8988T (cell line): ENCODE measurements at regions not wholly inside any gene's neighbourhood (a gene's known extent, or its start where the extent isn't known, plus 50 kb on each side); places are given as distances from the start of the nearest gene placed in this dataset.

Experiments
- DNase-seq: peaks from one replicate; pipeline ENCODE4 v3.0.0; 2011

DNA sequence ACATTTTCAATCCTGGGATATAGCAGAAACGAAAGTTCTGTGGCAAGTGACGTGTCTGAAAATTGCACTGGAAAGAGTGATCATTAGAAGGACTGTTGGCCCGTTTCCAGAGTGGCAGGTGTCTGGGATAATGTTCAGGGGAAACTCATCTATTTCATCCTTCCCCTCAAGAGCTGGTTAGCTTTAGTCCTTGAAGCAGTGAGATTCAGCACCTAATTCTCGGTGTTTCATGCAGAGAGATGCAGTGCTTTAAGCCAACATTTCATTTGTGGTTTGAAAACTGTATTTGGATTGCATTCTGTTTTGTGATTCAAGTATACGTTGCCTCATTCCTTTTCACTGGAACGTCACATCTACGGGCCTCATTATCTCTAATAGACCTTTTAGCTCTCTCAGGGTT is 205.0 kb upstream of the RAG2 start:
- no peak for DNase-seq

DNA sequence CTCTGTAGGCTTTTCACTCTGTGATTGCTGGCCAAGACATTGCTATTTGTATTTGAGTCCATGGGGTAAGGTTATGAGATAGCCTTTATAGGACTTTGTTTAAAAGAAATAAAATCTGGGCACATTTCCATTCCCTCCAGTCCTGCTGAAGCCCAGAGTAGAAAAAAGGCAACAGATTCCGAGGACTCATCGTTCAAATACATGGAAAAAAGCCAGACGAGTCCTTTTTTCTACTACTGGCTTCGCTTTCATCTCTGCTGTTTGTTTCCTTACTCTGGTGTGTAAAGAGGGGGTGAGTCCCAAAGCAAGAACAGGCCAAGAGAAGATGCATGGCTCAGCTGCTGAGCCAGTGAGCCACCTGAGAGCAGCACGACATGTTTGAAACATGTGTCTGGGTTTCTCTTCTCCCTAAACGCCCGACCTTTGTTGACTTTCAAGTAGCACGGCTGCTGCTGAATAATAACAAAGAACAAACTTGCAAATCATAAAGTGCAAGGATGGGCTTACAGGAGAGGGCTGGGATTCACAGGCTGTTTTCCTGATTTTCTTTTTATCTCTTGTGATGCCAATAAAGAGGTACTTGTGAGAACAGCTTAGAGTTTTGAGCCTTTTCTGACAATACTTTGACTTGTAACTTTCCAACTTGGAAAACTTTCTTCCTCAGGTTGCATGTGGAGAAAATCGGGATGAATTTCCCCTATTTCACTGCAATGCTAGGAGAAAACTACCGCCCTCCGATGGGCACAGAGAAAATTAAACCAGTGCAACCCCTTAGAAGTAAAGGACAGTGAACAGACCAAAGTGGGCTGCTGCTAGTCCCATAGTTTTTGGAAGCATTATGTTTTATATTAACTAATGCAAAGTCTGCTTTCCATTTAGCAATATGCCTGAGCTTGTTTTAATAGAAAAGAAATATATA is 195.2 kb upstream of the RAG2 start:
- DNase-seq, result no peak

DNA sequence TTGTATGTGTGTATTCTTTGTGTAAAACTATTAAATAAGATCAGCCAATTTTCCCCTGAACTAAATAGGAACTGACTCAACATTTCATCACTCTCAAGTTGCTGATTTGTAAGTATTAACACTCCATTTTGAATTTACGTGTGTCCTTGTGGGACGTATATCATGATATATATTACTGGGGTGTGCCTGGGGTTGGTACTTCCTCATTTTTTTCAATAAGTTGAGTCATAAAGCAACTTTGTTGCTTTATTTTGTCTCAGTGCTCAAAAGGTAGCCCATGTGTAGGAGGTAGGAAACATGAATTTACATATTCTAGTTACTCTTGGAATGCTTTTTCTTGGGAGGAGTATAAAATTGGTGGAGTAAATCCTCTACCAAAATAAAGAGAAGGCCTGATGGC is 193.9 kb upstream of the RAG2 start:
- no peak for DNase-seq

DNA sequence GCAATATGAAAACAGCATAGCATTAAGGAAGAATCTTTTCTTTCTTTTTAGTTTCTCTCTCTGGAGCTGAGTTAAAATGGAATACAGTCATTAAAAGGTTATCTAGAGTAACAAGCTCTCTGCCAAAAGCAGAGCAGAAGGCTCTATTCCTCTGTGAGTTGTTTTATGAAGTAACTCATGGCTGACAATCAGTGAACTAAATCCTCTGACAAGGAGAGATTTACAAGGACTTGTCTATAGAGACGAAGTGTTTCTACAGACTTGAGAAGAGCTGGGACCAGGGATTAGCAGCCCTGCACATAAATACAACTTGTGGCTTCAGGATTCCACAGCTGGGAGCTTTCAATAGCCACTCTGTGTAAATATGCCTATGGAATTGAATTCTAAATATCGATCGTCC is 192.5 kb upstream of the RAG2 start:
- DNase-seq, result no peak

DNA sequence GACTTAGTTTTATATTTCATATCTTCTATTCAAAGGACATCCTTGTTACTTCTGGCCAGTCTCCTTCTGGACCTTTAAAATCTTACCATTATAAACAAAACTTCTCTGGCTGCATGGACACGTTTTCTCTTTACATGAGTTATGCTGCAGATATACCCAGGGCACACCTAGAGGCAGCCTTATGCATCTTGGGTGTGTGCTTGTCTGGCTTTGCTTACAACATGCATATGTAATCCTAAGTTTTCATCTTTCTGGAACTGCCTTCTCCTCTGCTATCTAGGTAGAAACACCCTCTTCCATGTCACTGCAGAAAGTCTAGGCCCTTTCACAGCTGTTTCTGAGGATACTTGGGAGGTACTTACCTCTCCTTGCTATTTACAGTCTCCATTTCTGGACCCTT is 185.8 kb upstream of the RAG2 start:
- no peak for DNase-seq

DNA sequence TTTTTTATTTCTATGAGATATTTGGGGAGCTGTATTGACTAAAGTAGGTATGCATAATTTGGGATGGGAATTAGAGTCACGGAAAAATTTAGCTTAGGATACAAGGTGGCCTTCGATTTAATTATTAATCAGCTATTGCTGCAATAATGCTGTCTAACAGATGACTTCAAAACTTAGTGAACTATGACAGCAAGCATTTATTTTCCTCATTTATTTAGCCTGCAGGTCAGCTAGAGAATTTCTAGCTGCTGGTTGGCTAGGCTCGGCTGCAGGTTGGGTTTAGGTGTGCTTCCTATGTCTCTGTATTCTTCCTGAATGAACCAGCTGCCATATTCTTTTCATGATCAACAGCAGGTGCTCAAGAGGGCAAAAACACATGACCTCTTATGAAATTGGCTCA is 181.8 kb upstream of the RAG2 start:
- DNase-seq, result no peak

DNA sequence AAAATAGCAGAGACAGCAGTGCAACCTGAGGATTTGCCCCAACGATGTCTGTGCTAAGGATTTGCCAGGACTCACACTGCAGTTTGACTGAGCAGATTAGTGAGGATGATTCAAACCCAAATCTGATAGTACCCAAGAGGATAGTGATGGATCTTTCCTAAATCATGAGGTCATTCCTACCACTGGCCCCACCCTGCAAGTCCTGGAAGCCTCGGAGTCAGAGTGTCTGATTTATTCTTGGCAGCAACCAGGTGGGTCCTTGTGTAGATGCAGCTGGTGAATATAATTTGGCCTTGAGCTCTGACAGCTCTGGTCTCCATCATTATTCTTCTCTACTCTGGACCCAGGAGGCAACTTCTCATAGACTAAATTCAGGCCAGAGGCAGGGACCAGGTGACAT is 179.3 kb upstream of the RAG2 start:
- DNase-seq, result no peak

DNA sequence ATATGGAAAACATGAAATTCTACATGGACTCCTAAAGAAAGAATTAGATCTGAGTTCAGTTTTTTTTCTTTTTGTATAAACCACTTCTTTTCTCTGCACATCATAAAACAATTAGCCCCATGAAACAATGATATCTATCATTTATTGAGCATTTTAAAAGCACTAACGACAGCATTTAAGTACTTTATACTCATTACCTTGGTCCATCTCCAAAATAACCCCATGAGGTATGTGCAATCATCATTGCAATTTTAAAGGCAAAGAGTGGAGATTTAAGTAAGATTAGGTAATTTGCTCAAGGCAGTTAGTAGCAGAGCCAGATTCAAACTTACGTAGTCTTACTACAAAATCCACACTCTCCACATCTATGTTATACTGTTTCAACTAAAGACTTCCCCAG is 177.7 kb upstream of the RAG2 start:
- DNase-seq, result no peak

DNA sequence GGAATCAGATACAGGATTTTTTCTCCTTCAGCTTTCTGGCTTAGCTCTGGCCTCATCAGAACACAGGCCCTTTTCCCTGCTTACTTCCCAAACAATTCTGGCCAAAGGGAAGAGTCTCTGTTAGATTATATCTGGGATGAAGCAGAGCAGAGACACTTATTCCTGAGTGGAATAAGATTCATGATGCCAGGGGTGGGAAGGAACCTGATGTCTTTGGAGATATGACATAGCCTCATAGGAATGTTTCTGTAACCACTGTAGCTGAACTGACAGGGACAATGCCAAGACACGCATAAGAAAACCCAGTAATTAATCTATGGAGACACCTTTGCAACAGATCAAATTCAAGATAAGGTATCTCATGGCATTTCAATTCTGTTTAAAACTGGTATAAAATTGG is 177.1 kb upstream of the RAG2 start:
- DNase-seq, result no peak

DNA sequence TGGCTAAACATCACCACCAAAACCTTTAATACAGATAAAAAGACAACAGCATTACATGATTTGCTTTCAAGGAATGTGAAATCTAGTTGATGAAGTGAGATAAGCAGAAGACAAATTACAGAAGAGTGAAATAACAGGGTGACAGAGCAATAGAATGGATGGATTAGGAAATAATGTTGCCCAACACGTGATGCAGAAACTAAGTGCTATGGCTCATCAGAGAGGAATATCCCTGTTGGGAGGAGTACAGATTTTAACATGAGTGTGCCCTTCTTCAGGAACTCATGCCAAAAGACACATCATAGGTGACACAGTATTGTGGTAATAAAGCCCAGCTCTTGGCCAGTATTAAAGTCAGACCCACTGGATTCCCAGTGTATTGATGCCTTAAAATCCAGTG is 176.6 kb upstream of the RAG2 start:
- DNase-seq, result no peak

DNA sequence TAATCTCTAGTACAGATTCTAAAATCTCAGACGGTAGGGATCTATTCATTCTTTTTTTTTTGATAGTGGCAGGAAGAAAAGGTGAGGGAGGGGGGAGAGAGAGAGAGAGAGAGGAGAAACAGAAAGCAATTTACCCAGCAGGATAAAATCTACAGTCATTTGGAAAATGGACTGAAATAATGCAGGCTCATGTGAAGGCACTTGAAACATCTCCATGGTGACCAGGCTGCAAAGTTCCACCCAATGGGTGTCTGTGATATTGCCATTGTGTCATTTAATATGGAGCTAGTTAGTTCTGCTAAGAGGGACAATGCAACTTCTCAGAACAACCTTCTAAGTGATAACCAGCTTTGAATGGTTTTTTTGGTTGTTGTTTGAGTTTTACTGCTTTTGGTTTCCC is 165.2 kb upstream of the RAG2 start:
- DNase-seq, result no peak

DNA sequence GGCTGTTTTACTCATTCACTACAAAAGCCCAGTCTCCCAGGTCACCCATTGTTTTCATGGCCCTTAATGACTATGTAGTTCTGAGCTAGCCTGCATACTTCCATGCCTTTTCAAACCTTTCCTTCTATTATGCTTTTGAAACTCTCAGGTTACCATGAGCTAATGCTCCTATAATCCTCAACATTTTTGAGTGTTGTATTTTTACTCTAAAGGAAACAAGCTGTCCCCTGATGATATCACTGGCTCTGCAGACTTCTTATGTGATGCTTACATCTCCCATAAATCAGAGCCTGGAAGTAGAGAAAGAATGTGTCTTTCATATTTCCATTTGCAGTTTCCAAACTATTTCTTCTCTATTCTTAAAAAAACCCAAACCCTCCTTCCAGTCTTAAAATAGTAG is 159.0 kb upstream of the RAG2 start:
- DNase-seq, result no peak

DNA sequence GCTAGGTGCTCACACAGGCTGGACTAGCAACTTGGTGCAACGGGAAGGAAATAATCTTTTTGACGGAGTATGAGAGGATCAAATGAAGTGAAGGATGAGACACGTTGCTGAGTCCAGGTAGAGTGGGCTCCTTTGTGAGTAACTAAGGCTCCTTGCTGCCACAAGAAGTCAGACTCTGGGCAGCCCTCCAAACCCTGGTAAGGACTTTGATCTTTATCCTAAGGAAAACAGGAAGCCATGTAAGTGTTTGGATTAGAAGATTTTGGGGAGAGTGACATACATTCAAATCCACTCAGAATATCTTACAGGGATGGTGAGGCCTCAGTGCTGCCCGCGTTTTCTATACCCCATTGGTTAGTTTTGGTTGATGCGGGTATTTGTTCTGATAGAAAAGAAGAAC is 155.9 kb upstream of the RAG2 start:
- DNase-seq, result no peak

DNA sequence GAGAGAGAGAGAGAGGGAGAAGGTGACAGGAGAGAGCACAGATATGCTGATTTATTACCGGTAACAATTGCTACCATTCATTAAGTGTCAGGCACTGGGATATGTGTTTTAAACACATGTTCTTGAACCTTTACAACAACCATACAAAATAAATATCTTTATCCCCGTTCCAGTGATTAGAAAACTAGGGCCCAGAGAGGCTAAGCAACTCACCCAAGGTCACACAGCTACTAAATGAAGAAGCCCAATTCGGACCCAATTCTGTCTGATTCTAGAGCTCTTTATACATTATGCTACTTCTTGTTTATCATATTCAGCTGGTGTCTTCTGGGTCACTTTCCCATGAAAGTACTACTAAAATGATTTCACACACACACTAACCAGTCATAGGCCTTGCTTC is 154.0 kb upstream of the RAG2 start:
- no peak for DNase-seq

DNA sequence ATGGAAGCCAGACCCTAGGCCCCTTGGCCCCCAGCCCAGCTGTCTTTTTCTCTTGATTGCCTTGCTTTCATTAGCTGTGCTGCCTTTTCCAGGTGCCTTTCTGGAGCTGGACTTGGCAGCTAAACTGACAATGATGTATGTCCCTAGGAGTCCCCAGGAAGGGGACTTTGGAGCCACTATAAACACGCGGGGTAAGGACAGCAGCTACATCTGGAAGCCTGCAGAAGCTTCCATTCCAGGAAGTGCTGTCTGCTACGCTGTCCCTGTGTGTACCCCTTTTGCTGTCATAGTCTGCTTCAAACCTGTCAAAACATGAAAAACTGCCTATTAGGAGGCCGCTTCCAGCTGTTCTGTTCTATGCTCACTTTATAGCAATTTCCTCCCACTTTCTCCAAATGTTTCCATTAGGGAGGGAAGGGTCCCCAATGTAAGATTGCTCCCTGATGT is 153.3 kb upstream of the RAG2 start:
- DNase-seq, result no peak

DNA sequence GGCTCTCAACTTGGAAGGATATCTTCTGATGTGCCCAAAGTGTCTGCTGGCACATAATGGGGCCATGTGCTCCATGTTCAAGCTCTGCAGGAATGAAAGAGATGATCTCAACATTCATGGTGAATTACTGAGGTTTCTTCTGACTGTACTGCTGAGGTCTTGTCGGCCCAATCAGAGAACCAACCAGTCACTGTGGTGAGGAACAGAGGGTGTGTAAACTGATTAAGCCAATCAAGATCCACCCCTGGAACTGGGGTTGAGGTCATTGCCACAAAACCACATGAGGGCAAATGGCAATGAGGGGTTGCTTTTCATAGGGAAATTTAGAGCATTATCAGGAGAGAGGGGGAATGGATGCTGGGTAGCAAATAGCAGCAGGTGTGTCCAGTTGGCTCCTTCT is 152.3 kb upstream of the RAG2 start:
- DNase-seq, result no peak

DNA sequence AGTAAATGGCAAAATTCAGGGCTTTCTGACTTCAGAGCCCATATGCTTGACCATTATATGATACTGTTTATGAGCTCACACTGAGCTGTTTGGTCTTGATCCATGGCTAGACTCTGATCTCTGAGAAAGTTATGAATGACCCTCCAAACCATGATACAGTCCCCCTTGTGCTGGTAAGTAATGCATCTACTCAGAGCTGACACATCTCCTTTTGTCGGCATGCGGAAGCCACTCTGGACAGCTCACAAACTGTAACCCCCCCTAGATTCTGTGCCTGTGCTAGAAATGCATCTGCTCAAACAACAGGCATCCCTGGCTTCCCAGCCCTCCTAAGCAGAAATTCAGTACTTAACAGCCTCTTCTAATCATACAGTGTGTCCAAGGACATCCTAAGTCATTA is 150.8 kb upstream of the RAG2 start:
- no peak for DNase-seq

DNA sequence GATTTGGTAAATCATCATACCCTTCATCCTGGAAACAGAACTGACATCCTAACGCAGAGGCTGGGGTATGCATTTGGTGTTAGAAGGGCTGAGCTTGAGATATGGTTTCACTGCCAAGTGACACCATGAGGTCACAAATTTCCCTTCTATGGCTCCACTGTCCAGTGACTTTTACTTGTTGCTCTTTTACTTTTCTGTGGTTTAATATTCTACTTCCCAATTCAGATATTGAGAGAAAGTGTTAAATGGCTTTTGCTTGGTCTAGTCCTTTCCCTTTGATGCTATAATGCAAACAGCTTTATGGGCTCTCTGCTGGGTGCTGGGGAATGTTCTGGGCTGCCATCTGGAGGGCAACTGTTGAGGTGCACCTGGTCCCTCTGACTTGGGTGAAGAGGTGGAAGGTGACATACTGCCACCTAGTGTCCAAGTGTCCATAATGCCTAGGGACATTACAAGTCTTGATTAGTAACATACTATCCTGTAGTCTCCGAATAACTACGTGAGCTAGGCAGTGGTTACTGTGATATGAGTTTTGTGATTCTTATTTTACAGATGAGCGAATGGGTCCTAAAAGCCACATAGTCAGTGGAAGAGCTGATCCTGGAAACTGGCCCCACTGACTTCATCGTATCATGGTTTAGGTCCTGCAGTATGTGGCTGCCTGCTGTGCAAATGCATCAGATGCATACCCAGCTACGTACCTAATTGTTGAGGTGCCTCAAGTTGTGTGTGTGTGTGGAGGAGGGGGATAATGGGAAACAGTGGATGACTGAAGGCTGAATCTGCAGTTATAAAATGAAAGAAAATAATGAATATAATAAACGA is 149.1 kb upstream of the RAG2 start:
- peak; percentile 14 for DNase-seq

DNA sequence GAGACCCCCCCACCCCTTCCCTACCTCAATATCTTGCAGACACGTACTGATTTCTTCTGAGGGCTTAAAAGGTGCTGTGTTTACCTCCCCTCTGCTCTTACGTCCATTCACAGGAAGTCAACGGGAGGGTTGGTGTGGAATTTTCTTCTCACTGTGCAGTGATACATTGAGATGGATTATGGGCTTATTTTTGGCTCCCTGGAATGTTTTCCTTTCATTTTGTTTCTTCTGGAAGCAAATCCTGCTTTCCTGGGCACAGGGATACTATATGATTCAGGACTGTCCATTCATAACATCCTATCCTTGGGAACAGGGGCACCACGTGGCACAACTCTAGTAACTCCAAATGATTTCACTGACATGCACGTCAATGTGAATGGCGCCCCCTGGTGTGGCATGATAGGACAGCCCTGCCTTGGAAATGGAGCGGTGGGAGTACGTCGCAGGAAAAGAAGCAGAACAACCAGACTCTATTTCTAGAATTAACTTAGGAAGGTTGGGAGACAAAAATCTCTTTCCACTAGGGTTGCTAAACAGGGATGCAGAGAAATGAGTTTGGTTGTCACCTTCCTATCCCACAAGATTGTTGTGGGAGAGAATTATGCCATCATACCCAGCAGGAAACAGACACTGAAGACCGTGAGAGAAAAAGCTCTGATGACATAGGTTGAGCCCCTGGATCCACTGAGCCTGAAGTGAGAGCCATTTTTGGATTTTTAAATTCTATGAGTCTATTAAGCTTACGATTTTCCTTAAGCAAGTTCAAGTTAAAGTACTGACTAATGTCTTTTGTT is 146.5 kb upstream of the RAG2 start:
- peak; percentile 20 for DNase-seq

DNA sequence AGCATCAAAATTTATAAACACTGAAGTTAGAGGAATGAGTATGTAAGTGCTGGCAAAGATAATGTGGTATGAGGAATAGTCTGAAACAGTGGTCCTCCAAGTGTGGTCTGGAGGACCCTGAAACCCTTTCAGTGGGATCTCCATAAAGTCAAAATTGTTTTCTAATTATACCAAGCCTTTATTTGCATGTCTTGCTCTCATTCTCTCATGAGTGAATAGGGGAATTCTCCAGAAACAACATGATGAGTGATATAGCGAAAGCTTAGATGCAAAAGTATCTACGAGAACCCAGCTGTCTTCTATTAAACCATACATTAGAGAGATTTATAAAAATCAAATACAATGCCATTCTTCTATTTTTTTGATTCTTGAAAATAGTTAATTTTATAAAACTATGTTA is 145.0 kb upstream of the RAG2 start:
- no peak for DNase-seq

DNA sequence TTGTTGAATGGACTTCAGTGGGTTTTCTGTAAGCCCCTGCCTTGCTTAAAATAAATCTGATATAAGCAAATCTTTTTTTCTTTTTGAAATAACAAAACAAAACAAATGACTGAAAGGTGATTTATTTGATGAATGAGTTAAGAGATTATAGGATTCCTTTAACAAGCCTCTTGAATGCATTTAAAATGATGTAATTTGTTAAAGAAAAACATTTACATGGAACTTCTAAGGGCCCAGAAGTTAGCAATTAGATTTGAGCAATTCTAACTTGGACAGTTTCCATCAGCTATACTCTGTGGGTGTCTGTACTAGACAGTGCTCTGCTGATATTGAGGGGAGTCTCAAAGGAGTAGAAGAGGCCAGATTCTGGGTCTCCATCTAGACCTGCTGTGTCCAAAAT is 143.5 kb upstream of the RAG2 start:
- DNase-seq, result no peak

DNA sequence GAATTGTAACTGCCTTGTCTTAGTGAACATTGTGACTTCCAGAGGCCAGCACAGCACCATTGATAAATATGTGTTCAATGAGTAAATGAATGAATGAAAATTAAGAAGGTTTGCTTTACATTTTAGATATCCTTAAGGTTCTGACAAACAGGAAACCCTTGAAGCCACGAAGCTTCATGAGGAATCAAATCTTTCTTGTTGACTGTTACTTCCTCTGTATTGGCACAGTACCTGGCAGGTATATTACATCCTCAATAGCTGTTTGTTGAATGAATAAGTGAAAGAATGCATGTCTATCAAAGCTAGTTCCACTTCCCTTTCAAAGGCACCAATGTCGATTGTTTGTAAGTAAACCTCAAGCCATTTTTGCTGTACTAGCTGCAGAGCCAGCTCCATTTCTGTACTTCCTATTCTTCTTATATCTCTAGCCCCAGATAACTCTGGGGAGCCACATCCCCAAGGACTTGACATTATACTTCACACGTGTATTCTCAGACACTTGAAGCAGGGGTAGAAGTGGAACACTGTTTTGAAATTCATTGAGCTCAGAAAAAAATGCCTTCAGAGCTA is 140.3 kb upstream of the RAG2 start:
- no peak for DNase-seq

DNA sequence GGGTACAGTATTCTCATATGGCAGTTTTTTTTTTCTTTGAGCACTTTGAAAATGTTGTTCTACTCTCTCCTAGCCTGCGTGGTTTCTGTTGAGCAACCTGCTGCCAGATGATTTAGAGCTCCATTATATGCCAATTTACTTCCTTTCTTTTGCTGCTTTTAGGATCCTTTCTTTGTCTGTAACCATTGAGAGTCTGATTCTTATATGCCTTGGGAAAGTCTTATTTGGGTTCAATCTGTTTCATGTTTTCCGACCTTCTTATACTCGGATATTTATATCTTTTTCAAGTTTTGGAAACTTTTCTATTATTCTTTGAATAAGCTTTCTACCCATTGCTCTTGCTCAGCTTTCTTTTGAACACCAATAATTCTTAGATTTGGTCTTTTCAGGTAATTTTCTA is 138.1 kb upstream of the RAG2 start:
- no peak for DNase-seq
